CD4-positive, alpha-beta T cell treated with Interleukin-2 at 100 ng/mL for 4 hours (primary cell): ENCODE measurements at regions not wholly inside any gene's neighbourhood (a gene's known extent, or its start where the extent isn't known, plus 50 kb on each side); places are given as distances from the start of the nearest gene placed in this dataset.

ENCODE experiments used
- DNase-seq: peaks from one replicate; pipeline ENCODE4 v3.0.0-alpha.2; 2020; ENCODE audit warnings: low spot score

DNA sequence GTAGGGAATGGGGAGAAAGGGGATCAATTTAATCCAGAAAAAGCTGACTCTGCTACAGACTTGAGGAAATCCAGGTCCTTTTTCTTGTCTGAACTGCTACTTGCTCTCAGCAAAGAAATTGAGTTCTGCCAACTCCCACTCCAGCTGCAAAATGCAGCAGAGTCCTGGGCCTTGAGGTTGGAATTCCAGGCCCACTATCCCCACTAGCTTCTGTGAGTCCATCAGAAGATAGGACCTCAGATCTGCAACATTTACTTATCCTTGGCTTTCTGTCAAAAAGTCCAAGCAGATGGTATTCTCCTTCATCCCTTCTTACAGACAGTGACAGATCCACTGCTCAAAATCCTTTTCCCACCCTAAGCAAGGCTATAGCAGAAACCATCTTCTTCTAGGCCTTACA lies 219.2 kb downstream of the ARHGAP12 start:
- DNase-seq: no peak

DNA sequence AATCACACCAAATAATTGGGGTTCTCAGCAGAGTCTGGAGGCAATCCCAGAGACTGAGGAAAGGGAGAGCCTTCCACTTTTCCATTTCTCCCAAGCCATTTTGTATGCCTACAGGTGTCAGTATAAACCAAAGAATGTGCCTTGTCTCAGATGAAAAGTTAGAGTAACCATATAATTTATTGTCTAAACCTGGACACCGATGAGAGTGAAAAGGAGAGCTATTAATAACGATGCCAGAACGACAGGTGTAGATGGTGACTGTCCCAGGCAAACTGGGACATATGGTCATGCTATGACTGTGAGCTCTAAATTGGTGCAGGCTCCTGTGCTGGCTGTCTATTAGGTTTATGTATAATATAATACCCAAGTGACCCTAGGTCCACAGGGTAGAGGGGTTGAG lies 219.6 kb downstream of the ARHGAP12 start:
- no peak for DNase-seq

DNA sequence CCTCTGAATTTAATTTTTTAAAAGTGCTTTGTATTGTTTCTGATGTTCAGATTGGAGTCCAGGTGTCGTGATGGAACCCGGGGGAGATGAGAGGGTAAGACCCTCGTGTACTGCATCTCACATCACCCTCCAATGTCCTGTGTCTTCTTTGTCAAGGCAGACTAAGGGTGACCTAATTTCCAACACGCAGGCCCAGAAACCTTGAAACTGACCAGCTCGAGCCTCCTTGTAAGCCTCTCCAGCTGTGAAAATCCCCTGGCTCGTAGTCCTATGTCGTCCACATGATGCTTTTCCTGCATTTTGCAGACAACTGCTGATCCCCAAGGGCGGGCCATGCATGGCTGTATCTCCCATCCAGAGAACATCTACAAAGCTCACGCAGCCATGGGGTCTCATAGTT lies 220.2 kb downstream of the ARHGAP12 start:
- DNase-seq: no peak

DNA sequence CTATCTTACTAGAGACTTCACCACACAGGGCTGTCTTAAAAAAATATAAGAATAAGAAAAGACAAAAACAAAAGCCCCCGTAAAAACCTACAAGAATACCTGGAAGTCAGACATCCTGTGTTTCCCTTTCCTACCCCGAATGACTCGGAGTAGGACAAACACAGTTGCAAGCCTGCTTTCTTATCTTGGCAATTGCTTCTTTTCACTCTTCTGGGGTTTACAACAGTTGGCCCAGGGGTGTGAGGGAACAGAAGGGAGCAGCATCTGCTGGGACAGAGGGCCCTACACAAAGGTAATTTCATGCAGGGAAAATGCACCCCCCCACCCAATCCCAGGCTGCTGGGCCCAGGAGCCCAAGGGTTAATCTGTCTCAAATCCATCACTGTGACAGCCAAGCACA lies 220.6 kb downstream of the ARHGAP12 start:
- no peak for DNase-seq

DNA sequence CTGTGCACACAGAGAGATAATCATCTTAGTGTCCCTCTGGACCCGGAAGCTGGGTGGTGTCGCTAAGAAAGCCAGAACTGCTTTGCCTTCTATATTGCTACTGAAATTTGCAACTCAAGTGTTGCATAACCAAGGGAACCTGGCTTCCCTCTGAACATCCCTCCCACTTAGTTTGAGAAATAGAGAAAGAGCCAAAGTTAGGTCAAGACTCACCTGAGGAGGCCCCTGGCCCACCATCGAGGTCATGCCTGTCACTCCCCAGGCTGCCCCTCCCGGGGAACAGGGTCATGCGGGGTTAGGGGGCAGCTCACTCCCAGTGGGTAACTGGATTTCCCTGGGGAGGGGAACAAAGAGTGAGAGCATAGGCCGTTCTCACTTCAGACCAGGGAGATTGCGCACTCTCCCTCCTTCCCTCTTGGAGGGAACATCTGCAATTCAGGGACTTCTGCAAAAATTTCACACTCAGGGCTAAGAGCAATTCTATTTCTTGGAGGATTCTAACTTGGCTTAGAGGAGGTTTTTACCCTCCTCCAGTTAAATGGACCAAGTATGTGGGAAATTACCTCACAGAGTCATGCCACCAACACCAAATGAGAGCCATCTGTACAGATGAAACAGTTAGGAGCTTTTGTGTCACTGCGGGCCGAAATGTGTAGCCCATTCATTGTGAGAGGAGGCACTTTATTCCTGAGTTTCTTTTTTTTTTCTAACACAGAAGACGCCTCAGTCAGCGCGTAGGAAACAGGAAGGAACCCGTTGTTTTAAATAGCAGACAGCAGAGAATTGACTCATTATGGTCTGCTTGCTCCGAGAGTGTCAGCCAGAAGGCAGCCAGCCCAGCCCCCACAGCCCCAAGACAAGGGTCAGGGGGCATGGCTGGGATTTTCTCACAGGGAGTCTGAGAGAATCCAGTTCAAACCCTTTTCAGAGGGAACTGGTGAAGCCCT lies 221.3 kb downstream of the ARHGAP12 start:
- peak; percentile 17 for DNase-seq

DNA sequence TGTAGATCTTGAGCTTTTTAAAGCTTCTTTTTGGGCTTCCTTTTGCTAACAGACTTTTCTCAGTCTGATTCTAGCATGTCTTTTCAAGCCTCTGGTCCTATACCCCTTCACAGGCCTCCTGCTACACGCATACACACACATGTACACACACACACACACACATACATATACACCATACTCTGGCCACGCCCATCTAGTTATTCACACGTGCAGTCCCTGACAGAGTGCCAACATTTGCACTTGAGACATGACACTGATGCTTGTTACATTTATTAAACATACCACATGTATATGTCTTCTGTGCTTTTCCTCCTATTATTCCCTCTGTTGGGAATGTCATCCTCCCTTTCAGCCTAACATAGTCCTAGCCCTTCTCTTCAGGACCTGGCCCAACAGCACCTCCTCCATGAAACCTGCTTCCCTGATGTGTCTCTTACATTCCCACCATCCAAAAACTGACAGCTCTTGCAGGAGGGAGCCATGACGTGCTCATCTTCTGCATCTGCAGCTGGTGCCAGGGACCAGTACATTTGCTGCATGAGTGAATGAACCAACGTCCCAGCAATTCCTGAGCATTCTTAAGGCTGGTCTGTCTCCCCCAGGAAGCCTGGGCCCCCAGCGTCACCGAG lies 222.1 kb downstream of the ARHGAP12 start:
- no peak for DNase-seq

DNA sequence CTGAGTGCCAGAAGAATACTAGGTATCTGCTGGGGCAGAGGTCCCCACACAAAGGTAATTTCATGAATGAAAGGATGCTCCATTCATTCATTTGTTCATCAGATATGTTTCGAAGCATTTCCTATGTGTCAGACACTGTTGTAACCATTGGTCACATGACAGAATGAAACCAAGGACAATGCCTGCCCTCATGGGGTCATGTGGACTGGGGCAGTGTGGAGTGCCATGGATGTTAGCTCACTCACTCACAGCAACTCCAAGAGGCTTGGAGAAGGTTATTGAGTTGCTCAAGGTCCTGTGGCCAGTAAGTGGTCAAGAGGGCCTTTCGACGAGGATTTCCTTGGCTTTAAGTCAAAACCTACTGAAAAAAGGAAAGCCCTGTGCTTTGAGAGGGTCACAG lies 223.5 kb downstream of the ARHGAP12 start:
- no peak for DNase-seq

DNA sequence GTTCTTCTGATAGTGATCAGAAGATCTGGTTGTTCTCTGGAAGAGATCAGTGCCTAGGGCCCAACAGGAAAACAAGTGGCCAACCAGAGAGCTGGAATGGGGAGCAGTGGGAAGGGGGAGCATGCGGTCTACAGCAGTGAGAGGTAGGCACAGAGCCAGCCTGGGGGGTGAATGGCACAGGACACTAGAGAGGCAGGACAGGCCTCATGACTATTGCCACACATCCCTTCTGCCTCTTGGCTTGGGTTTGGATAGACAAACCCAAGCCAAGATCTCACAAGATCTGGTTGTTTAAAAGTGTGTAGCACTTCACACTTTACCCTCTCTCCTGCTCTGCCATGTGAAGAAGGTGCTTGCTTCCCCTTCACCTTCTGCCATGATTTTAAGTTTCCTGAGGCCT lies 224.4 kb downstream of the ARHGAP12 start:
- DNase-seq: no peak

DNA sequence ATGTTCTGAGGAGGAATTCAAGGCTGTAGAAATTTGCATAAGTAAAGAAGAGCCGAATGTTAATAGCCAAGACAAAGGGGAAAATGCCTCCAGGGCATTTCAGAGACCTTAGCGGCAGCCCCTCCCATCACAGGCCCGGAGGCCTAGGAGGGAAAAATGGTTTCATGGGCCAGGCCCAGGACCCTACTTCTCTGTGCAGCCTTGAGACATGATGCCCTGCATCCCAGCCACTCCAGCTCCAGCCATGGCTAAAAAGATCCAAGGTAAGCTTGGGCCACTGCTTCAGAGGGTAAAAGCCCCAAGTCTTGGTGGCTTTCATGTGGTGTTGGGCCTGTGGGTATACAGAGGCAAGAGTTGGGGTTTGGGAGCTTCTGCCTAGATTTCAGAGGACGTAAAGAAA lies 225.7 kb downstream of the ARHGAP12 start:
- DNase-seq: no peak

DNA sequence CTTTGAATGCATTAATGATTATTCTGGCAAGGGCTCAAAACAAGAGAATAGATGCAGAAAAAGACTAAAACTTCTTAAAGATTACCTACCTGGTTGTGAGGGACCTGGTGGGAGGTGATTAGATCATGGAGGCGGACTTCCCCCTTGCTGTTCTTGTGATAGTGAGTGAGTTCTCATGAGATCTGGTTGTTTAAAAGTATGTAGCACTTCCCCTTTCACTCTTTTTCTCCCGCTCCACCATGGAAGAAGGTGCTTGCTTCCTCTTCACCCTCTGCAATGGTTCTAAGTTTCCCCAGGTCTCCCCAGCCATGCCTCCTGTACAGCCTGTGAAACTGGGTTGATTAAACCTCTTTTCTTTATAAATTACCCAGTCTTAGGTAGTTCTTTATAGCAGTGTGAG lies 226.6 kb downstream of the ARHGAP12 start:
- no peak for DNase-seq

DNA sequence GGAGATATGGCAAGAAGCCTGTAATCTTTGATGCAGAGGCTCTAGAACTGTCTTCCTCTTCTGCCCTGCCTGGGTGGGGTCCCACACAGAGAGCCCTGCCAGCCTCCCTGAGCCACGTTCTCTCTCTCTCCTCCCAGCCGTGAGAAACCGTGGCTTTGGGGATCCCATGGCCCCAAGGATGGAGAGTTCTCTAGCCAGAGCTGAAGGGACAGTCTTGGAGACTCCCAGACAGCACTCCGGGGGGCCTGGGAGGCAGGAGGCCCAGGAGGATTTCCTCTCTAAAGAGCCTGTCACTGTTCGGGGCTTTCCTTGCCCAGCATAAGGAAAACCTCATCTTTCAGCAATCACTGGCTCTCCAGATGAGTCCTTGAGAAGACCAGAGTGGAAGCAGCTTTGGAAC lies 227.1 kb downstream of the ARHGAP12 start:
- no peak for DNase-seq

DNA sequence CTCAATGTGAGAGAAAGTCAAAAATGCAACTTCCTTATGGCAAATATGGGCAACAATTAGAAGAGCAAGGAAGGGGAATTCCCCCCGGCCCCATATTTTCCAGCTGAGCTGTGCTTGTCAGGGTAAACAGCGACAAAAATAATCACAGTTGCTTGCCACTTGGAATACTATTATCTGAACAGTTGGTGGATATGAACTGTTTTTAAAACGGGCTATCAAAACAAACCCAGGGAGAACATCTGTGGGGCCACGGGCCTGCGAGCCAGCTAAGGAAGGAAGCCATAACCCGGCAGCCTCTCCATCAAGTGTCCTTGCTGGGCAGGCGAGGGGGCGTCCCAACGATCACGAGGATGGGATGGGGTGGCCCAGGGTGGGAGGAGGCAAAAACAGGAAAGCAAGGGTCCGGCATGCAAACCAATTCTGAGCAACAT lies 228.4 kb downstream of the ARHGAP12 start:
- DNase-seq: no peak

DNA sequence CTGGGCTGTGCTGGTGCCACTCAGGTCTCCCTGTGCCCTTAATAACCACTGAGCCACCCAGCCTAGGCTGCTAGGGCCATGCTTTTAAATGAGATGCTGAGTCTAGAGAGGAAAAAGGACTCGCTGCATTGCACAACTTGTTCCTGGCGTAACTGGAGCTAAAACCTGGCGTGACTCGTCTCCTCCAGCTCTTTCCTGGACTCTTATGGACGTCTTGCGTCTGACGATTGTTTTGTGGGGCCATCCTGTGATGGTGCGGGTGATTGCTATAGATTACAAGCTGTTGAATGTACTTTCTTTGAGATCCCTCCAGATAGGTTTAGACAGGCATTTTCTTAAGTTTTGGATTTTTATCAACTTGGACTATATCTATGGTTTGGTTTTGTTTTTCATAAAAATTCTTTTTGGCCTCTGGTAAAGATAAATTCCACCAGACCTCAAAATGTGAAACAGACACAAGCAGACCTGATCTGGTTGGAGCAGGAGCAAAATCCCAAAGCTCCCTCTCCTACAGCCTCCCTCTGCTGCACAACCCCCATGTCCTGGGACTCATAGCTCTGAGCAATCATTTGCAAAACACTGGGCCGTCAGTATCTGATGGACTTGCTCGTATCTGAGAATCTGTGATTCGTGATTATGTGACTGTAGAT lies 230.3 kb downstream of the ARHGAP12 start:
- DNase-seq: no peak

DNA sequence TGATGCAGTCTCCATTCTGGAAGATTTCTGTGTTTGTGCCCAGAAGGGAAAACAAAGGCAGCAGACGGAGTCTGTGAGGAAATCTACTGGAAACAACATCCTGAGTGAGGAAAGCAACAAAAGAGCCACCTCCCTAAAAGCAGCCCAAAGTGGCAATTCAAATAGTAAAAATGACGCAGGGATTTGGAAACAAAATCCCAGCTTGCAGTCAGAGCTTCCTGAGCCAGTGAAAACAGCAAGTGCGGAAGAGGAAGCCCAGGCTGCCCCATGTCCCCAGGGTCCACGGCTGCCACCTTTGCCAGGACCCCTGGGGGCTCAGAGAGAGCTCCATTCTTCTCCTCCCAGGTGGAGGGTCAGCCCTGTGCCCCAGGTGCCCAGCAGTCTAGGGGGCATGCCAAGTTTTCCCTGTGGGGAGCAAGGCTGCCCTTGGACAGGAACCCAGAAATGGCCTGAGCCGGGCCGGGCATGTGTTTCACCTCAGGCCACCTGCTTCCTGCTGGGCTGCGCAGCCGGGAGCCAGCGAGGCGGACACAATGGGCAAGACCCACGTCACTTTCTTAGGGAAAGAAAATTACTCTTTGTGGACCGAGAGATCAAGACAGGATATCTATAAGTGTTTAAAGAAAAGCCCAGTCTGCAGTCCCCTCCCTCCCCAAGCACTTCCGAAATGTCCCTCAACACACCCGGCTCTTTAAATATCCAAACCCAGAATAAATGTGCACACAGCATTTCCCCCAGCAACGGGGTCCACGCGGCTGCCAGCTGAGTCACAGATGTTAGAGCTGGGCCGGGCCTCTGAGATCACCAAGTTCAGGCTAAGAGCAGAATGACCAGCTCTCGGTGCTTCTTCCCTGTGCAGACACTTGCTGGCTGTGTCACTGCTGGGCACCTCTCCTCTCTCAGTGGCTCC lies 231.1 kb downstream of the ARHGAP12 start:
- DNase-seq: no peak

DNA sequence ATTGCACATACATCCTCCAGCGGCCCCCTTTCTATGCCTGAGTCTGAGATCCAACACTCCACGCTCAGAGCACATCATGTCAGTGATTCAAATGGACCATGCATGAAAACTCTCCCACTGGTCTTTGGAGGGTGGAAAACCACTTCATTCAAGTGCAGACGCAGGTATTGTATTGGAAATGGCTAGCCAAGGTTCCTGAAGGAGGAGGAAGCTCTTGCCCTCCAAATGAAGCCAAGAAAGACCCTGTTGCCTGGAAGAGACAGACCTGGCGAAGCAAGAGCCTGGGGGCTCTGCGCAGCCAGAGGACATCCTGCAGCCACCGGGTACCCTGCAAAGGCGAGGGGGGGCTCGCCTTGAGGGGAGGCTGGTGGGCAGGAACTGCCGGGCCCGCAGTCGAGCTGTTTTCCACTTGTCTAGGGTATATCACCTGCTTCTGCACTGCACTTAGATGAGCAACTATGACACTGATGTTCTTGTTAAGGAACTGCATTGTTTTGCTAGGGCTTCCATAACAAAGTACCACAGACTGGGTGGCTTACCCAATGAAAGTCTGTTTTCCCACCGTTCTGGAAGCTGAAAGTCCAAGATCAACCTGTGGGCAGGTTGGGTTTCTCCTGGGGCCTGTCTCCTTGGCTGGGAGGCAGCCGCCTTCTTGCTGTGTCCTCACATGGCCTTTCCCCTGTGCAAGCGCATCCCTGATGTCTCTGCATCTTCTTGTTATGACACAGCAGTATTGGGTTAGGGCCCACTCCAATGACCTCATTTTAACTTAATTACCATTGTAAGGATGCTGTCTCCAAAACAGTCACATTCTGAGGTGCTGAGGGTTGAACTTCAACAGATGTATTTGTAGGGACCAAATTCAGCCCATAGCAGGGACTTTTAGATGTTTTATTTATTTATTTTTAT lies 233.4 kb downstream of the ARHGAP12 start:
- no peak for DNase-seq

DNA sequence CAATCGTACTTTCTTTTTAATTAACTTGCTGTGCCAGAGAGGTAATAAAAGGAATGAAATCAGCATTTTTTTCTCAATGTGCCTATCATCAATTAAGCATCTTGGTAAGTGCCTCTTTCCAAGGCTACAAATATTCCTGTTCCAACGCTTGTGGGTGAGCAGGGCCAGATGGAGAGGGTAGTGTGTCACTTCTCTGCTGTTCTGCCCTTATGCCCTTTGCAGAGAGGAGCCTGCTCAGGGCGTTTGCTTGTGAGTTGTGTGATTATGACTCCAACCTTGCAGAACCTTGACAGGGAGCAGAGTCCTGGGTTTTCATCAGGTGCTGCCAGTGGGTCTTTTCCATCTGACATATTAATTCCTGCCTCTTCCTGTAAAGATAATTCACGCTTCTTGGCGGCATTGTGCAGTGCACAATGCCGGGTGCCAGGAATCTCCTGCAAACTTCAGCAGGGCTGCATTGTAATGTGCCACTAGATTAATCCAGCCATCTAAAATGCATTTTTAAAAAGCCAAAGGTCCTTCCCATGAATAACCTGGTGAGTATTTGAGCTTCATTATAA lies 234.4 kb downstream of the ARHGAP12 start:
- DNase-seq: no peak

DNA sequence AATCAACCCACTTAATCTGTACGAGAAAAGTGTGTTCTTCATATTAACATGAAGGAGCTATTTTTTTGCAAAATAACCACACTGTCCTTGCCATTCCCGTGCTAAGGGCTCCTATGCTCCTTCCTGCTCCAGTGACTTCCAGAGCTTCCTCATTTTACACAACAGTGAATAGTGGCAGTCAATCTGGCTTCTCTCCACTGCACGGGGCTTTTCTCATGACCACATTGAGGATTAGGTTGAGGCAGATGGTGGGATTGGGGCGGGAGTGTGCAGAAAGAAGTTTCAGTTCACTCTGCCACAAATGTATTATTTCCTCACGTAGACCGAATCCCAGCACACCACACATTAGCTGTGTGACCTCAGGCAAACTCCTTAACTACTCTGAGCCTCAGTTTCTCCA lies 235.1 kb downstream of the ARHGAP12 start:
- DNase-seq: no peak

DNA sequence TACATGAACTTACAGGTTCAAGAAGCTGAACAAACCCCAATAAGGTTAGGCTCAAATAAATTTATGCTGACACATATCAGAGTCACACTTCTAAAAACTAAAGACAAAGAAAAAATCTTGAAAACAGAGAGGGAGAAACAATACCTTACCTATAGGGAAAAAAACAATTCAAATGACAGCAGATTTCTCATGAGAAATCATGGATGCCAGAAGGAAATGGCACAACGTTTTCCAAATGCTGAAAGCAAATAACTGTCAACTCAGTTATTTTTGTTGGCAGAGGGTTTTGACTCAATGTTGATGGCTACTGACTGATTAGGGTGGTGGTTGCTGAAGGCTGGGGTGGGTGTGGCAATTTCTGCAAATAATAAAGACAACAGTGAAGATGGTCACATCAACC lies 239.4 kb downstream of the ARHGAP12 start:
- DNase-seq: no peak

DNA sequence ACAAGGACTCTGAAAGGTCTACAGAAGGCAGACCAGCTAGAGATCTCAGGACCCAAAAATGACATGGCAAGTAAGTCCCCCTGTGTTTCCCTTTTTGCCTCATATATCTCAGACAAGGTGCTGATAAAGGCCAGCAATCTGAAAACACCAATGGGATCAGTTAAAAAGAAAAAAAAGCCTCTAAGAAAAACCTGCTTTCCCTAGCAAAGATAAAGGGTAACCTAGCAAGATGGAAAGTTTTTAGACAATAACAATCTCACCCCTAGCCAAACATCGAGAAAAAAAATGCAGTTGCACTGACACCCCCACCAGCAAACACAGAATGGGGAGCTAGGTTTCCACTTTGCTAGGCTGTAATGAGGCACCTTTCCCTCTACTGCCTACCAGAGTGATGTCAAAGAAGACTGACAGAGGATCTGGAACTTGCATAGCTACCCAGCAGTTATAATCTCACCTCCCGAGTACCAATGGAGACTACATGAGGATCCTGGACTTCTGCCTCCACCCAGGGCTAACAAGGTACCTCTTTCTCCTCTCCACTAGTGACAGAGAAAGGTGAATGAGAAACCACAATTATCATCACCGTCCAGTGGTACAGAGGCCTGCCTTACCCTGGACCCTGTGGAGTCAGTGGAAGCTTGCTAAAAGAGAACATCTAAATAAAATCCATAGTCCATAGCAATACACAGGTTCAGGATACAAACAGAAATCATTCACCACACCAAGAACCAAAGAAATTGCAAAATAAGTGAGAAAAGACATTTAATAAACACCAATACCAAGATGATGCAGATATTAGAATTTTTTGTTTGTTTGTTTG lies 240.8 kb downstream of the ARHGAP12 start:
- DNase-seq: no peak

DNA sequence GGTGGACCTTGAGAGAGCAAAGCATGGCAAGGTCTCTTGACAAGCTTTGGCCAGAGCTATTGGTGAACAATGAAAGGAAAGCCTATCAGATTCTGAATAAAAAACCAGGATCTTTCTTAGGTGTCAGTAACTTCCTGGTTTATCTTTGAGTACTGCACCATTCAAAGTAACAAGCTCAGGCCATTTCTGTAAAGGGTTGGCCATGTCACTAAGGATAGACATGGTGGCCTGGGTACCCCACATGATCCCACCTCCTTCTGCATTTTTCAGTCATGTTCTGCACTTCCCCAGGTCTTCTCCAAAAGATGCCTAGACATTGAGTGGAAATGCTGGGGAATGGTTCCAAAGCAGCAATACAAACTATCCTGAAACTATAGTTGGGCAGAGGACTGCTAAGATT lies 242.0 kb downstream of the ARHGAP12 start:
- DNase-seq: no peak
